Endothelial cell of umbilical vein (primary cell): ENCODE measurements at regions not wholly inside any gene's neighbourhood (a gene's known extent, or its start where the extent isn't known, plus 50 kb on each side); places are given as distances from the start of the nearest gene placed in this dataset.

Source experiments
- EZH2 ChIP-seq: IDR thresholded peaks from 2 replicates; pipeline ENCODE4 v1.6.1; 2012; ENCODE audit warnings: borderline replicate concordance, low read depth, mild to moderate bottlenecking, moderate library complexity, low read length, inconsistent platforms; ENCODE audit not compliant: severe bottlenecking
- FOS ChIP-seq: IDR thresholded peaks from 2 replicates; pipeline ENCODE4 v1.6.1; 2011; ENCODE audit warnings: mild to moderate bottlenecking, low read length, moderate library complexity, borderline replicate concordance; ENCODE audit not compliant: insufficient read depth
- GATA2 ChIP-seq: IDR thresholded peaks from 2 replicates; pipeline ENCODE4 v1.7.0; 2011; ENCODE audit warnings: low read depth, mild to moderate bottlenecking, moderate library complexity, mixed read lengths, low read length; ENCODE audit not compliant: insufficient read length, insufficient read depth
- JUN ChIP-seq: IDR thresholded peaks from 2 replicates; pipeline ENCODE4 v1.6.1; 2011; ENCODE audit warnings: borderline replicate concordance, low read depth; ENCODE audit not compliant: insufficient read length, insufficient read depth
- MYC ChIP-seq: IDR thresholded peaks from one replicate; pipeline ENCODE4 v1.6.1; 2011; ENCODE audit warnings: mild to moderate bottlenecking, low read depth, low read length
- POLR2A ChIP-seq: IDR thresholded peaks from 2 replicates; pipeline ENCODE4 v1.6.1; 2012; ENCODE audit warnings: low read depth, mild to moderate bottlenecking, control low read depth, low read length
- POLR2AphosphoS5 ChIP-seq: IDR thresholded peaks from 2 replicates; pipeline ENCODE4 v1.6.1; 2012; ENCODE audit warnings: low read depth, mild to moderate bottlenecking, control low read depth, low read length, moderate library complexity; ENCODE audit not compliant: insufficient read depth
- TF ChIP-seq, protein P1 (sequence below), 2 donors: IDR thresholded peaks; 1 replicate in 1 of 2; 2 replicates in 1 of 2; pipeline ENCODE4 v1.5.1; 2011; ENCODE audit warnings: low read length in 2 of 2, mild to moderate bottlenecking in 2 of 2, moderate library complexity in 2 of 2, control low read depth in 1 of 2, inconsistent platforms in 1 of 2, low read depth in 1 of 2; ENCODE audit not compliant: insufficient read depth in 1 of 2; ENCODE audit errors: extremely low read depth in 1 of 2
- TF ChIP-seq, protein P2 (sequence below): IDR thresholded peaks from 2 replicates; pipeline ENCODE4 v1.6.1; 2011; ENCODE audit not compliant: insufficient read depth, insufficient read length

GRCh38 chr10:33704214-33704830 is 369.9 kb upstream of the NRP1 start:
- no peak for TF ChIP-seq JUN
- TF ChIP-seq EZH2 = no peak
- no peak for TF ChIP-seq POLR2A
- TF ChIP-seq, protein P1, sequence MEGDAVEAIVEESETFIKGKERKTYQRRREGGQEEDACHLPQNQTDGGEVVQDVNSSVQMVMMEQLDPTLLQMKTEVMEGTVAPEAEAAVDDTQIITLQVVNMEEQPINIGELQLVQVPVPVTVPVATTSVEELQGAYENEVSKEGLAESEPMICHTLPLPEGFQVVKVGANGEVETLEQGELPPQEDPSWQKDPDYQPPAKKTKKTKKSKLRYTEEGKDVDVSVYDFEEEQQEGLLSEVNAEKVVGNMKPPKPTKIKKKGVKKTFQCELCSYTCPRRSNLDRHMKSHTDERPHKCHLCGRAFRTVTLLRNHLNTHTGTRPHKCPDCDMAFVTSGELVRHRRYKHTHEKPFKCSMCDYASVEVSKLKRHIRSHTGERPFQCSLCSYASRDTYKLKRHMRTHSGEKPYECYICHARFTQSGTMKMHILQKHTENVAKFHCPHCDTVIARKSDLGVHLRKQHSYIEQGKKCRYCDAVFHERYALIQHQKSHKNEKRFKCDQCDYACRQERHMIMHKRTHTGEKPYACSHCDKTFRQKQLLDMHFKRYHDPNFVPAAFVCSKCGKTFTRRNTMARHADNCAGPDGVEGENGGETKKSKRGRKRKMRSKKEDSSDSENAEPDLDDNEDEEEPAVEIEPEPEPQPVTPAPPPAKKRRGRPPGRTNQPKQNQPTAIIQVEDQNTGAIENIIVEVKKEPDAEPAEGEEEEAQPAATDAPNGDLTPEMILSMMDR (IDR thresholded peaks at IDR 0.05; ENCODE audit: extremely low read depth in 1 of 2, insufficient read depth in 1 of 2, low read depth in 1 of 2, low read length in 2 of 2) = no peak
- TF ChIP-seq POLR2AphosphoS5 = no peak
- no peak for TF ChIP-seq FOS
- no peak for TF ChIP-seq GATA2
- TF ChIP-seq, protein P2, sequence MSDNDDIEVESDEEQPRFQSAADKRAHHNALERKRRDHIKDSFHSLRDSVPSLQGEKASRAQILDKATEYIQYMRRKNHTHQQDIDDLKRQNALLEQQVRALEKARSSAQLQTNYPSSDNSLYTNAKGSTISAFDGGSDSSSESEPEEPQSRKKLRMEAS = no peak
- no peak for TF ChIP-seq MYC
